ENCODE measurements at regions not wholly inside any gene's neighbourhood (a gene's known extent, or its start where the extent isn't known, plus 50 kb on each side); places are given as distances from the start of the nearest gene placed in this dataset.

GRCh38 chr2:7665880-7666279 is 748.7 kb downstream of the RNF144A start:
- Histone ChIP-seq H3F3A (ENCODE audit: insufficient read depth) (no peaks in the 10 kb centered on the region), H3K9me3 (ENCODE audit: low read depth) (no peaks in the 10 kb centered on the region), H3K4me2 (ENCODE audit: unreplicated experiment) (no peak overlapping the region), H3K9ac (no peak overlapping the region), H3K4me3 (no peak overlapping the region), H2AFZ (no peak overlapping the region), H3K4me1 (ENCODE audit: insufficient read depth) (no peaks in the 10 kb centered on the region), H3K9me2 (ENCODE audit: insufficient read depth) (no peaks in the 10 kb centered on the region), H3K36me3 (ENCODE audit: low read depth) (no peaks in the 10 kb centered on the region), H3K79me2 (ENCODE audit: insufficient read depth) (no peaks in the 10 kb centered on the region), H3K27ac (no peak overlapping the region), H3K27me3 (replicated peaks; ENCODE audit: insufficient read depth) (no peaks in the 10 kb centered on the region), H4K20me1 (ENCODE audit: insufficient read depth) (no peaks in the 10 kb centered on the region)
- no peak for DNase-seq
- TF ChIP-seq EZH2phosphoT487 (IDR thresholded peaks at IDR 0.05; ENCODE audit: insufficient read depth, low read depth) (no peak), EZH2 (IDR thresholded peaks at IDR 0.05; ENCODE audit: insufficient read depth, poor library complexity, severe bottlenecking) (no peak)
- 93 to 97% methylated on average over 4 of the region's 4 CpGs for WGBS, 2 experiments (ENCODE audit: low coverage in 1 of 2, low lambda C conversion rate in 2 of 2, missing lambda C conversion rate in 2 of 2)
- in situ Hi-C loops (cut with MboI): no loop called here

GRCh38 chr2:7666596-7667259 is 749.5 kb downstream of the RNF144A start:
- H3K27ac ChIP-seq: no peak overlapping the region
- 77 to 83% methylated on average over 10 of the region's 10 CpGs for WGBS, 2 experiments (ENCODE audit: low coverage in 1 of 2, low lambda C conversion rate in 2 of 2, missing lambda C conversion rate in 2 of 2)

GRCh38 chr2:7667260-7667757 is 750.1 kb downstream of the RNF144A start:
- Histone ChIP-seq H3K27ac (no peak overlapping the region), H3K27me3 (replicated peaks; ENCODE audit: insufficient read depth) (no peaks in the 10 kb centered on the region), H3F3A (ENCODE audit: insufficient read depth) (no peaks in the 10 kb centered on the region), H3K79me2 (ENCODE audit: insufficient read depth) (no peaks in the 10 kb centered on the region), H3K9me3 (ENCODE audit: low read depth) (no peaks in the 10 kb centered on the region), H3K4me1 (ENCODE audit: insufficient read depth) (peaks cover 6% of the 10 kb centered on the region), H2AFZ (no peak overlapping the region), H3K36me3 (ENCODE audit: low read depth) (no peaks in the 10 kb centered on the region), H3K4me2 (ENCODE audit: unreplicated experiment) (no peak overlapping the region), H3K9me2 (ENCODE audit: insufficient read depth) (no peaks in the 10 kb centered on the region), H4K20me1 (ENCODE audit: insufficient read depth) (no peaks in the 10 kb centered on the region), H3K9ac (no peak overlapping the region), H3K4me3 (no peak overlapping the region)
- TF ChIP-seq EZH2phosphoT487 (IDR thresholded peaks at IDR 0.05; ENCODE audit: insufficient read depth, low read depth): no peak
- TF ChIP-seq EZH2 (IDR thresholded peaks at IDR 0.05; ENCODE audit: insufficient read depth, poor library complexity, severe bottlenecking): no peak
- DNase-seq: no peak
- in situ Hi-C loops (cut with MboI): no loop called here
- 58 to 62% methylated on average over 5 of the region's 5 CpGs for WGBS, 2 experiments (ENCODE audit: low coverage in 1 of 2, low lambda C conversion rate in 2 of 2, missing lambda C conversion rate in 2 of 2)

More at GRCh38 chr2:7666596-7667259, 749.5 kb downstream of the RNF144A start:
- Histone ChIP-seq H3K4me1 (ENCODE audit: insufficient read depth) (peaks cover 6% of the 10 kb centered on the region), H3K4me2 (ENCODE audit: unreplicated experiment) (no peak overlapping the region), H3K36me3 (ENCODE audit: low read depth) (no peaks in the 10 kb centered on the region), H3K27me3 (replicated peaks; ENCODE audit: insufficient read depth) (no peaks in the 10 kb centered on the region), H4K20me1 (ENCODE audit: insufficient read depth) (no peaks in the 10 kb centered on the region), H3K9ac (no peak overlapping the region), H3K79me2 (ENCODE audit: insufficient read depth) (no peaks in the 10 kb centered on the region), H3K9me2 (ENCODE audit: insufficient read depth) (no peaks in the 10 kb centered on the region), H3F3A (ENCODE audit: insufficient read depth) (no peaks in the 10 kb centered on the region), H3K9me3 (ENCODE audit: low read depth) (no peaks in the 10 kb centered on the region), H3K4me3 (no peak overlapping the region), H2AFZ (no peak overlapping the region)
- in situ Hi-C loops (cut with MboI): no loop called here
- no peak for DNase-seq
- TF ChIP-seq EZH2phosphoT487 (IDR thresholded peaks at IDR 0.05; ENCODE audit: insufficient read depth, low read depth): no peak
- no peak for TF ChIP-seq EZH2 (IDR thresholded peaks at IDR 0.05; ENCODE audit: insufficient read depth, poor library complexity, severe bottlenecking)

GRCh38 chr2:7670905-7671641 is 753.9 kb downstream of the RNF144A start:
- H3K27ac ChIP-seq: peak overlapping the region; percentile 14; the same call in 1 of the 2 replicates
- TF ChIP-seq EZH2phosphoT487 (IDR thresholded peaks at IDR 0.05; ENCODE audit: insufficient read depth, low read depth) (no peak), EZH2 (IDR thresholded peaks at IDR 0.05; ENCODE audit: insufficient read depth, poor library complexity, severe bottlenecking) (no peak)
- in situ Hi-C loops (cut with MboI): no loop called here
- peak; percentile 53 for DNase-seq
- no peaks in the 10 kb centered on the region for H4K20me1 ChIP-seq (ENCODE audit: insufficient read depth)
- H3K79me2 ChIP-seq (ENCODE audit: insufficient read depth): no peaks in the 10 kb centered on the region
- H3K9me2 ChIP-seq (ENCODE audit: insufficient read depth): no peaks in the 10 kb centered on the region
- no peak overlapping the region for H3K9ac ChIP-seq
- no peak overlapping the region for H3K4me3 ChIP-seq
- H3K27me3 ChIP-seq (replicated peaks; ENCODE audit: insufficient read depth): no peaks in the 10 kb centered on the region
- H3K9me3 ChIP-seq (ENCODE audit: low read depth): no peaks in the 10 kb centered on the region
- peaks cover 10% of the 10 kb centered on the region; the same call in 1 of the 2 replicates for H3F3A ChIP-seq (ENCODE audit: insufficient read depth)
- peak overlapping the region; percentile 81 for H2AFZ ChIP-seq
- peaks cover 17% of the 10 kb centered on the region for H3K4me1 ChIP-seq (ENCODE audit: insufficient read depth)
- H3K4me2 ChIP-seq (ENCODE audit: unreplicated experiment): no peak overlapping the region
- WGBS, 2 experiments (ENCODE audit: low coverage in 1 of 2, low lambda C conversion rate in 2 of 2, missing lambda C conversion rate in 2 of 2): 18 to 24% methylated on average over 11 of the region's 11 CpGs
- H3K36me3 ChIP-seq (ENCODE audit: low read depth): no peaks in the 10 kb centered on the region

Data from GM23248 (cell line).